GM12892 (cell line): ENCODE measurements at regions not wholly inside any gene's neighbourhood (a gene's known extent, or its start where the extent isn't known, plus 50 kb on each side); places are given as distances from the start of the nearest gene placed in this dataset.

Experiments used
- DNase-seq: peaks from one replicate; pipeline ENCODE4 v3.0.0; 2011; ENCODE audit not compliant: insufficient read length
- FAIRE-seq: peaks from 2 replicates; lab custom pipeline; 2011; peaks lifted over from hg19 to GRCh38; lab: Jason Lieb, UNC
- POLR2A ChIP-seq: IDR thresholded peaks from 2 replicates; pipeline ENCODE4 v1.6.1; 2011; ENCODE audit warnings: low read depth, low read length, control low read depth
- POLR2AphosphoS5 ChIP-seq: IDR thresholded peaks from 2 replicates; pipeline ENCODE4 v1.6.1; 2011; ENCODE audit warnings: low read depth, low read length, control low read depth
- TAF1 ChIP-seq: IDR thresholded peaks from 2 replicates; pipeline ENCODE4 v1.6.1; 2011; ENCODE audit warnings: low read depth, mild to moderate bottlenecking, control low read depth, low read length, borderline replicate concordance

- no peak for TF ChIP-seq POLR2AphosphoS5
- TF ChIP-seq TAF1: no peak
- TF ChIP-seq POLR2A: no peak
- DNase-seq (no peak), FAIRE-seq (no peak)
These were observed 545.2 kb upstream of the CCDC179 start for GRCh38 chr11:23405350-23405937.

GRCh38 chr11:23406131-23406819 is 546.0 kb upstream of the CCDC179 start:
- FAIRE-seq (no peak), DNase-seq (no peak)
- TF ChIP-seq POLR2A (no peak), TAF1 (no peak), POLR2AphosphoS5 (no peak)

GRCh38 chr11:23413057-23413456 is 552.8 kb upstream of the CCDC179 start:
- TF ChIP-seq POLR2AphosphoS5: no peak
- no peak for TF ChIP-seq POLR2A
- TF ChIP-seq TAF1: no peak
- FAIRE-seq (no peak), DNase-seq (no peak)

GRCh38 chr11:23423104-23423503 is 562.8 kb upstream of the CCDC179 start:
- no peak for TF ChIP-seq POLR2AphosphoS5
- TF ChIP-seq TAF1: no peak
- no peak for TF ChIP-seq POLR2A
- FAIRE-seq: no peak

GRCh38 chr11:23423656-23424055 is 563.4 kb upstream of the CCDC179 start:
- TF ChIP-seq POLR2AphosphoS5 (no peak), POLR2A (no peak), TAF1 (no peak)
- FAIRE-seq (no peak), DNase-seq (no peak)

More at GRCh38 chr11:23423104-23423503, 562.8 kb upstream of the CCDC179 start:
- DNase-seq: no peak

- TF ChIP-seq TAF1: no peak
- FAIRE-seq (no peak), DNase-seq (no peak)
These were observed 565.1 kb upstream of the CCDC179 start for GRCh38 chr11:23425381-23425780.

- no peak for TF ChIP-seq POLR2A
- DNase-seq: no peak
These were observed 569.3 kb upstream of the CCDC179 start for GRCh38 chr11:23429569-23429968.

GRCh38 chr11:23453522-23453921 is 593.2 kb upstream of the CCDC179 start:
- FAIRE-seq (no peak), DNase-seq (no peak)
- TF ChIP-seq TAF1: no peak
- no peak for TF ChIP-seq POLR2A
- TF ChIP-seq POLR2AphosphoS5: no peak

More at GRCh38 chr11:23429569-23429968, 569.3 kb upstream of the CCDC179 start:
- no peak for FAIRE-seq

GRCh38 chr11:23455321-23455891 is 595.1 kb upstream of the CCDC179 start:
- TF ChIP-seq POLR2AphosphoS5 (no peak), POLR2A (no peak), TAF1 (no peak)
- DNase-seq (no peak), FAIRE-seq (no peak)

- no peak for FAIRE-seq
- no peak for DNase-seq
- TF ChIP-seq POLR2AphosphoS5 (no peak), POLR2A (no peak), TAF1 (no peak)
These were observed 597.4 kb upstream of the CCDC179 start for GRCh38 chr11:23457641-23458040.

- no peak for FAIRE-seq
- TF ChIP-seq POLR2A: no peak
- no peak for TF ChIP-seq TAF1
- TF ChIP-seq POLR2AphosphoS5: no peak
These were observed 611.6 kb upstream of the CCDC179 start for GRCh38 chr11:23471878-23472277.

GRCh38 chr11:23473782-23474181 is 613.5 kb upstream of the CCDC179 start:
- no peak for FAIRE-seq
- no peak for DNase-seq
- TF ChIP-seq POLR2AphosphoS5: no peak
- TF ChIP-seq POLR2A: no peak
- no peak for TF ChIP-seq TAF1

More at GRCh38 chr11:23471878-23472277, 611.6 kb upstream of the CCDC179 start:
- no peak for DNase-seq
